Mesothelial cell of epicardium (in vitro differentiated cells): ENCODE measurements at regions not wholly inside any gene's neighbourhood (a gene's known extent, or its start where the extent isn't known, plus 50 kb on each side); places are given as distances from the start of the nearest gene placed in this dataset.
A peak's percentile ranks its signal among the peaks of the same experiment; 100 is the strongest.

ENCODE experiments used
- DNase-seq, 2 experiments: peaks; one replicate each; pipeline ENCODE4 v3.0.0; 2021; ENCODE audit warnings: low spot score in 2 of 2; ENCODE audit not compliant: unreplicated experiment in 2 of 2
- H3K27ac Mint-ChIP-seq: 2 replicates; pipeline ENCODE4 v1.8.0; 2021; ENCODE audit warnings: mixed read lengths
- H3K27me3 Mint-ChIP-seq: 2 replicates; pipeline ENCODE4 v1.8.0; 2021; ENCODE audit warnings: low read depth, mixed read lengths
- H3K36me3 Mint-ChIP-seq: 2 replicates; pipeline ENCODE4 v1.8.0; 2021; ENCODE audit warnings: mixed read lengths
- H3K4me1 Mint-ChIP-seq: 2 replicates; pipeline ENCODE4 v1.8.0; 2021; ENCODE audit warnings: mixed read lengths
- H3K4me3 Mint-ChIP-seq: 2 replicates; pipeline ENCODE4 v1.8.0; 2021; ENCODE audit warnings: mild to moderate bottlenecking, moderate library complexity, mixed read lengths
- H3K9me3 Mint-ChIP-seq: 2 replicates; pipeline ENCODE4 v1.8.0; 2021; ENCODE audit warnings: mixed read lengths
- CTCF ChIP-seq: fragments of 200-600 bp; sonication (generic); IDR thresholded peaks from one replicate; pipeline ENCODE4 v1.5.0; 2021; ENCODE audit warnings: antibody characterized with exemption; ENCODE audit not compliant: unreplicated experiment

- Mint-ChIP-seq H3K4me1 (peaks cover 8% of the 10 kb centered on the region), H3K27me3 (peaks cover 7% of the 10 kb centered on the region), H3K4me3 (no peak overlapping the region), H3K36me3 (no peaks in the 10 kb centered on the region), H3K27ac (no peak overlapping the region), H3K9me3 (peaks cover 2% of the 10 kb centered on the region)
- DNase-seq = peak; percentile 33 to 57
- peak; percentile 73 for TF ChIP-seq CTCF
These were observed 111.2 kb upstream of the MCTP2 start for GRCh38 chr15:94119923-94120775.

DNA sequence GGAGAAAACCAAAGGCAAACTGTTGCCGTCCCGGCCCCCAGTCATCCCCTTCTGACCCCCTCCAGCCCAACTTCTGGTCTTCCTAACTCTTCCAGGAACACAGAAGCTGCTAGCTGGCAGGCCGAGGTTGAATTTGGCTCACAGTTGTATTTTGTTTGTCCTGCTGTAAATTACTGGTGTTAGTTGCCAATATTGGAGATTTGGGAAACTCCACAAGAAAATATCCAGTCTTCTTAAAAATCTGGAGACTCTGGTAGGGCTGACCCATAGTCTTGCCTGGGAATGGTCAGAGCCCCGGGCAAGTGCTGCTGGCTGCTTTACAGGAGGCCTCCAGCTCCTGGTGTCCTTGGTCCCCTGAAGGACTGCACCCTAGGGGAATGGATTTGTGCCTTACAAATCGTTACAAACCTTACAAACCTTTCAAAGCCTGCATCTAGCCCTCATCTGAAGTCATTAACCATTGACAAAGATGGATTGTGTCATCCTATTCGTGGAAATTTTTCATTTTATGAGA, 112.0 kb upstream of the MCTP2 start:
- TF ChIP-seq CTCF = no peak
- Mint-ChIP-seq H3K27me3 (peaks cover 4% of the 10 kb centered on the region), H3K36me3 (no peaks in the 10 kb centered on the region), H3K27ac (no peak overlapping the region), H3K4me1 (peaks cover 4% of the 10 kb centered on the region), H3K4me3 (no peak overlapping the region), H3K9me3 (peaks cover 10% of the 10 kb centered on the region)
- no peak for DNase-seq

DNA sequence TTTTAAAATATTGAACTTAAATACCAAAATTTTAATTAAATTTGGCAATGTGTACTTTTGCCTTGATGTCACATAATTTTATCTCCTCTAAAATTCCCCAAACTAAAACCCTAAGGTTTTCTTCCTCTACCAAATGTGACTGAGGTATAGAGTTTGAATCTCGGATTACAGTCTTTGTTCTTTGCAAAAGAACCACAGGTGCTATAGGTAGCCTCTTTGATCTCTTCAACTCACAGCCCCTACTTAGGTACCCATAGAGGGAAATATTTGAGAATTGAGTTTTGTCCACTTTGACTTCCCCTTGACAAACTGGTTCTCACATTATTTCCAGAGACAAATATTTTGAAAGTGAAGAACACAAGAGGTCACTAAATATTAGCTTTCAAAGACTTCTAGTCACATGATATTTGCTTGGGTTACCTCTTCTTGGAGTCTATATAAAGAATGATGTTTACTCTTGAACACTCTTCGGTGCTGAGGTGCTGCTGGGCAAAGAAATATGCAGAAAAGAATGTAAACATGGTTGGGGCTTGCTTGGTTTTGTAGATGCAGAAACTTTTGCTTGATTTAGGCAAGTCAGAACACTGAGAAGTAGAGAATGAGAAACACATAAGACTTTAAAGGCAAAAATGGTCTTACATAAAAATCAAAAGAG, 120.8 kb upstream of the MCTP2 start:
- no peak overlapping the region for H3K4me3 Mint-ChIP-seq
- TF ChIP-seq CTCF = no peak
- DNase-seq = no peak
- H3K27ac Mint-ChIP-seq = no peak overlapping the region
- peaks cover 12% of the 10 kb centered on the region for H3K9me3 Mint-ChIP-seq
- peaks cover 11% of the 10 kb centered on the region for H3K4me1 Mint-ChIP-seq
- H3K36me3 Mint-ChIP-seq = no peaks in the 10 kb centered on the region
- H3K27me3 Mint-ChIP-seq = no peaks in the 10 kb centered on the region

DNA sequence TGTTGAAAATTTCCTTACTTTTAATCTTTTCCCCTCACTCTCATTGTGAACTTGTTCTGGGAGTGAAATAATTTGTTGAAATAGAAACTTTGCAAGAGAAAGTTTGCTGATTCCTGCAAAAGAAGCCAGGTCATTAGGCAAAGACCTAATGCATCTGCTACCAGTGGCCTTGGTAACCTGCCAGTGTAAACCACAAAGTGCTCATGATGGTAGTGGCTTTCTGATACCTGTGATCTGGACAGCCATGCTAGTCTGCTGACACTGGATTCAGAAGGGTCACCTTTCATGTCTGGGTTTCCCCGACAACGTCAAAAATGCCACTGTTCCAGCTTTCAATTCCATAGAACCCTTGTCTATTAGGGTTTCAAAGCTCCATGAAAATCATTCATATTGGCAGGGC, 123.7 kb upstream of the MCTP2 start:
- Mint-ChIP-seq H3K27ac (no peak overlapping the region), H3K4me3 (no peak overlapping the region), H3K9me3 (peaks cover 9% of the 10 kb centered on the region), H3K27me3 (peaks cover 2% of the 10 kb centered on the region), H3K4me1 (peaks cover 11% of the 10 kb centered on the region), H3K36me3 (no peaks in the 10 kb centered on the region)
- no peak for DNase-seq
- TF ChIP-seq CTCF = no peak

- DNase-seq = no peak
- no peaks in the 10 kb centered on the region for H3K36me3 Mint-ChIP-seq
These were observed 125.6 kb upstream of the MCTP2 start for GRCh38 chr15:94105760-94106159.

More at GRCh38 chr15:94105760-94106159, 125.6 kb upstream of the MCTP2 start:
- TF ChIP-seq CTCF = no peak
- Mint-ChIP-seq H3K4me1 (peaks cover 4% of the 10 kb centered on the region), H3K27ac (no peak overlapping the region), H3K27me3 (peaks cover 6% of the 10 kb centered on the region), H3K9me3 (peaks cover 9% of the 10 kb centered on the region), H3K4me3 (no peak overlapping the region)
